GM21529 (cell line): ENCODE measurements at regions not wholly inside any gene's neighbourhood (a gene's known extent, or its start where the extent isn't known, plus 50 kb on each side); places are given as distances from the start of the nearest gene placed in this dataset.

Source experiments
- ATAC-seq: cut with Tn5 transposase; IDR thresholded peaks from one replicate; pipeline ENCODE4 v1.9.1; 2021; ENCODE audit not compliant: unreplicated experiment

DNA sequence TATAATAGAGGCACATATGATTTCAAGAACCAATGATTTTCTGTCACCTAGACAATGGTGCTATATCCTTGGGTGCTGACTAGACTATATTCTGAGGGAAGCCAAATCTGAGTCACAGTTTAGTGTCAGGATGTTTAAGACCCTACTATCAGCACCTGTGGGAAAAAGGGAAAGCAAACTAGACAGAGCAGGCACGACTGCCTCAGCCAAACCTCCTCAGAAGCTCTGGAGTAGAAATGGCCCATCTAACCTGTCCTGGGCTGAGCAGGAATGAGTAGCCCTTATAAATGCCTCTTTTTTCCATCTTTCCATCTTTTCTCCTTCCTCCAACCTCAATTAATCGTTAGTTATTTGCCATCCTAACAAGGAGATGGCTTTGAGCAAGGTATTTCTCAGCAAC lies 80.4 kb upstream of the TECRL start:
- ATAC-seq = no peak

DNA sequence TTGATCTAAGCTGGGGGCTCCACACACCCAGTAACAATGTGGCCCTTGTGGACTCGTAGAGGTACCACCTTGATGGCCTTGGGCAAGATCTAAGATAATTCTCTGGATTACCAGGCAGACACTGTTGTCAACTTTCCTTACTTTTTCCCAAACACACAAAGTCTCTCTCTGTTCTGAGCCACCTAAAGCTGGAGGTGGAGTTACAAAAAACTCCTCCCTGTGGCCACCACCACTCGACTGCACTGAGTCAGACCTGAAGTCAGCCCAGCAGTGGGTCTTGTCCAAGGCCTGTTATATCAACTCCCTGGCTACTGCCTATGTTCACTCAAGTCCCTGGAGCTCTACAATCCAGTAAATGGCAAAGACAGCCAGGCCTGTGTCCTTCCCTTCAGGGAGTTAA lies 70.1 kb upstream of the TECRL start:
- ATAC-seq = no peak

DNA sequence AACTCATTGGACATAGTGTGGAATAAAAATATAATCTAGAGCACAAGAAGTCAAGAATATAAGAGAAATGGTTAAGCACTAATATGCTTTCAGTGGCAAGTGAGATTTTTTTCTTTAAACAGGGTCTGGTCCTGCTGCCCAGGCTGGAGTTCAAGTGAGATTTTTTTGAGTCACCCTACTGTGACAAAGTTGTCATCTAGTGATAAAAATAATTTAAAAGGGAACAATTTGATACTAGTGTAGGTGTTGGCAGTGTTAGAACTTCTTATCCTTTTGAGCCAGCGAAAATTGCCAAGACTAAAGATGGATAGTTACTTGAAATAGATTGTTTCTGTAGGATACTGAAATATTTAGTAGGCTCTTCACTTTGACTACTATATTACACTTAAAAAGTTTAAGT lies 67.9 kb upstream of the TECRL start:
- no peak for ATAC-seq

DNA sequence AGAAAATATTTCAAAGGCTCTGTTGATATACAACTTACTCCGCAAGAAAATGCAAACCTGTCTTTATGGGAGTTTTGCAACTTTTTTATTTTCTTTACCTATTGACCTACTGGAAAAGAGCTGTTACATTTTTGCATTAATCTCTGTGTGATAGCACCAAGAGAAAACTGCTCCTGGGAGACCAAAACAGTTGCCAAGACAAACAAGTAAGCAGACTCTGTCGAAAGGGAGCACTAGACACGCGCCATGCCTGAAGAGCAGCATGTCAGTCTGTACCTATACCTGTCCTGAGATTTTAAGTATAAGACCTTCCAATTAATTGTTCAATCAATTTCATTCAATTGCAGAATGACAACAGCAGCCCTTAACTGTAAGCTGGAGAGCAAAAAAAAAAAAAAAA lies 56.0 kb upstream of the TECRL start:
- ATAC-seq = no peak

DNA sequence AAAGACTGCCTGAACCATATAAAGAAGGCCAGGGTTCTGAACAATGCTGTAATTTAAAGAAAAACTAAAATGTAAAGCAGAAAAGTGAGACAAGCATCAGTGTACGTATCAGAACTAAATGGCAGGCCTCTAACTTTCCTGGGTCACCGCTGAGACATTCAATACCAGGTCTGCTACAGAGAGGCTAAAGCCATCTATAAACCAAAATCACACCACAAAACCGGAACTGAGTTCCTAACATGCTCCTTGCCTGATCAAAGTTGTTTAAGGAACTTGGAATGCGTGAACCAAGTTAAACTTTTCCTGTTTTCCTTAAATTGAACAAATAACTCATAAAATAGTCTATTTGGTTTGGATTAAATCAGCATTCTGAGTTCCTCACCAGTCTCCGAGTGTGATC lies 55.3 kb upstream of the TECRL start:
- no peak for ATAC-seq
